ENCODE measurements at regions not wholly inside any gene's neighbourhood (a gene's known extent, or its start where the extent isn't known, plus 50 kb on each side); places are given as distances from the start of the nearest gene placed in this dataset.

DNA sequence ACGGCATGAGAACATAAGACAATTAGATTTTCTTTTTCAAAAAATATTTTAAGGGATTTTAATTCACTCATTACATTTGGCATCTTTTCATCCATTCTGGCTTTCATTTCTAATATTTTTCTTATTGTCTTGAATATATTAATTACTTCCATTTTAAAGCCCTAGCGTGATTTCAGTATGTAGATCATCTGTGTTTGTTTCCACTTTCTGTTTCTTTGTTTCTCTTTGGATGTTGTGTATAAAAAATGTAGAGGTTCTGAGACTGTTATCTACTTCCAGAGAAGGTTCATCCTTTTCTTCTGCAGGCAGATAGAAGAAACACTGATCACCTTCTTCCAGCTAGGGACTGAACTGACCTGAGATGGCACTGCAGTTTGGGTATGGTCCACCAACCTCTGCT, 664.4 kb upstream of the SLC39A10 start:
- no peak for TF ChIP-seq EZH2phosphoT487 (IDR thresholded peaks at IDR 0.05; ENCODE audit: borderline replicate concordance)
- TF ChIP-seq, protein P1, sequence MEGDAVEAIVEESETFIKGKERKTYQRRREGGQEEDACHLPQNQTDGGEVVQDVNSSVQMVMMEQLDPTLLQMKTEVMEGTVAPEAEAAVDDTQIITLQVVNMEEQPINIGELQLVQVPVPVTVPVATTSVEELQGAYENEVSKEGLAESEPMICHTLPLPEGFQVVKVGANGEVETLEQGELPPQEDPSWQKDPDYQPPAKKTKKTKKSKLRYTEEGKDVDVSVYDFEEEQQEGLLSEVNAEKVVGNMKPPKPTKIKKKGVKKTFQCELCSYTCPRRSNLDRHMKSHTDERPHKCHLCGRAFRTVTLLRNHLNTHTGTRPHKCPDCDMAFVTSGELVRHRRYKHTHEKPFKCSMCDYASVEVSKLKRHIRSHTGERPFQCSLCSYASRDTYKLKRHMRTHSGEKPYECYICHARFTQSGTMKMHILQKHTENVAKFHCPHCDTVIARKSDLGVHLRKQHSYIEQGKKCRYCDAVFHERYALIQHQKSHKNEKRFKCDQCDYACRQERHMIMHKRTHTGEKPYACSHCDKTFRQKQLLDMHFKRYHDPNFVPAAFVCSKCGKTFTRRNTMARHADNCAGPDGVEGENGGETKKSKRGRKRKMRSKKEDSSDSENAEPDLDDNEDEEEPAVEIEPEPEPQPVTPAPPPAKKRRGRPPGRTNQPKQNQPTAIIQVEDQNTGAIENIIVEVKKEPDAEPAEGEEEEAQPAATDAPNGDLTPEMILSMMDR (conservative IDR thresholded peaks at IDR 0.05; ENCODE audit: low read length): no peak
